ENCODE measurements at regions not wholly inside any gene's neighbourhood (a gene's known extent, or its start where the extent isn't known, plus 50 kb on each side); places are given as distances from the start of the nearest gene placed in this dataset.

DNA sequence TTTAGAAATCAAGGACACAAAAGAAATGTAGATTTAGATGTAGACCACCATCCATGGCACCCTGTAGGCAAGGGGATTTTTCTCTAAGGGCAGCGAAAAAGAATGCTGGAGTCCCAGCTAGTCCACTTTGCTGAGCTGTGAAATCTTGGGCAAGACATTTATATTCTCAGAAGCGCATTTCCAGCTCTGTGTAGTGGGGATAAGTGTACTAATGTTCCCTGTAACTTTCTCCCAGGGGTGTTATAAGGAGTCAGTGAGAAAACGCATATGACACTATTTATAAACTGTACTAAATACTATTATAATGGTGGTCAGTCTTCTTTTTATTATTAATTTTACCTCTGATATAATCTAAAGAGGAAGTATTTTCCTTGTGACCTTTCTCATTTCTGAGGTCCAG is 133.4 kb upstream of the FRMD6 start:
- TF ChIP-seq EZH2 (IDR thresholded peaks at IDR 0.05; ENCODE audit: low read length, missing control alignments), result no peak
- TF ChIP-seq, protein P1, sequence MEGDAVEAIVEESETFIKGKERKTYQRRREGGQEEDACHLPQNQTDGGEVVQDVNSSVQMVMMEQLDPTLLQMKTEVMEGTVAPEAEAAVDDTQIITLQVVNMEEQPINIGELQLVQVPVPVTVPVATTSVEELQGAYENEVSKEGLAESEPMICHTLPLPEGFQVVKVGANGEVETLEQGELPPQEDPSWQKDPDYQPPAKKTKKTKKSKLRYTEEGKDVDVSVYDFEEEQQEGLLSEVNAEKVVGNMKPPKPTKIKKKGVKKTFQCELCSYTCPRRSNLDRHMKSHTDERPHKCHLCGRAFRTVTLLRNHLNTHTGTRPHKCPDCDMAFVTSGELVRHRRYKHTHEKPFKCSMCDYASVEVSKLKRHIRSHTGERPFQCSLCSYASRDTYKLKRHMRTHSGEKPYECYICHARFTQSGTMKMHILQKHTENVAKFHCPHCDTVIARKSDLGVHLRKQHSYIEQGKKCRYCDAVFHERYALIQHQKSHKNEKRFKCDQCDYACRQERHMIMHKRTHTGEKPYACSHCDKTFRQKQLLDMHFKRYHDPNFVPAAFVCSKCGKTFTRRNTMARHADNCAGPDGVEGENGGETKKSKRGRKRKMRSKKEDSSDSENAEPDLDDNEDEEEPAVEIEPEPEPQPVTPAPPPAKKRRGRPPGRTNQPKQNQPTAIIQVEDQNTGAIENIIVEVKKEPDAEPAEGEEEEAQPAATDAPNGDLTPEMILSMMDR (conservative IDR thresholded peaks at IDR 0.05 in 1 of 2, IDR thresholded peaks at IDR 0.05 in 1 of 2; ENCODE audit: low read depth in 1 of 2, low read length in 2 of 2), result no peak

Data from fibroblast of lung (primary cell).